ENCODE measurements at regions not wholly inside any gene's neighbourhood (a gene's known extent, or its start where the extent isn't known, plus 50 kb on each side); places are given as distances from the start of the nearest gene placed in this dataset.

GRCh38 chr21:32214654-32215305 lies 64.1 kb downstream of the MIS18A start:
- H3K9me3 Mint-ChIP-seq (ENCODE audit: insufficient read depth), result no peaks in the 10 kb centered on the region
- TF ChIP-seq CTCF (IDR thresholded peaks at IDR 0.05), result no peak
- TF ChIP-seq EZH2 (IDR thresholded peaks at IDR 0.05; ENCODE audit: borderline replicate concordance, insufficient read depth, low read depth, low read length, poor library complexity, severe bottlenecking), result no peak

GRCh38 chr21:32212116-32212515 lies 66.7 kb downstream of the MIS18A start:
- POLR2A ChIA-PET, result no interaction called here
- Mint-ChIP-seq H3K4me3 (no peak overlapping the region), H3K27me3 (peaks cover 10% of the 10 kb centered on the region), H3K4me1 (no peaks in the 10 kb centered on the region), H3K27ac (no peak overlapping the region), H3K9me3 (ENCODE audit: insufficient read depth) (no peaks in the 10 kb centered on the region)
- peaks cover 0 to 12% (median 1%) of the 10 kb centered on the region in 3 donors for H3K9me3 ChIP-seq (ENCODE audit: control extremely low read depth in 1 of 3, control insufficient read depth in 2 of 3, insufficient read depth in 1 of 3, low read length in 2 of 3)
- DNase-seq, result no peak
- no peak overlapping the region for H3K27ac ChIP-seq (ENCODE audit: low read length in 2 of 2)
- intact Hi-C loops (cut with micrococcal nuclease), result no loop called here
- H3K4me1 ChIP-seq (ENCODE audit: control insufficient read depth in 2 of 2, insufficient read depth in 2 of 2, low read length in 2 of 2), result no peaks in the 10 kb centered on the region
- no peak overlapping the region for H3K4me3 ChIP-seq (ENCODE audit: control extremely low read depth in 1 of 5, extremely low read depth in 1 of 5, insufficient read depth in 1 of 5, low read depth in 2 of 5, low read length in 4 of 5)
- CTCF ChIA-PET, result no interaction called here
- H2AFZ ChIP-seq (ENCODE audit: insufficient read depth, low read depth, low read length, poor library complexity, severe bottlenecking), result no peak overlapping the region
- H3K36me3 ChIP-seq (replicated peaks in 1 of 2; ENCODE audit: control extremely low read depth in 1 of 2, control insufficient read depth in 1 of 2, extremely low read depth in 1 of 2, insufficient read depth in 2 of 2, low read length in 1 of 2), result no peaks in the 10 kb centered on the region
- no peaks in the 10 kb centered on the region for H4K20me1 ChIP-seq (ENCODE audit: control insufficient read depth, insufficient read depth, low read length, poor library complexity, severe bottlenecking)
- H3K9ac ChIP-seq (ENCODE audit: low read length), result no peak overlapping the region
- peaks cover 0 to 3% (median 0%) of the 10 kb centered on the region in 4 experiments for H3K27me3 ChIP-seq (replicated peaks in 1 of 4; ENCODE audit: control extremely low read depth in 1 of 4, control insufficient read depth in 3 of 4, insufficient read depth in 4 of 4, low read length in 3 of 4)
- WGBS (ENCODE audit: insufficient coverage), result 76% methylated on average over 4 of the region's 4 CpGs
- no peaks in the 10 kb centered on the region for H3K79me2 ChIP-seq (ENCODE audit: control insufficient read depth, insufficient read depth, low read length)
- H3K4me2 ChIP-seq (replicated peaks; ENCODE audit: low read depth, low read length, poor library complexity, severe bottlenecking), result no peak overlapping the region
- TF ChIP-seq EZH2 (IDR thresholded peaks at IDR 0.05; ENCODE audit: borderline replicate concordance, insufficient read depth, low read depth, low read length, poor library complexity, severe bottlenecking) (no peak), CTCF (IDR thresholded peaks at IDR 0.05) (no peak)
- ATAC-seq (ENCODE audit: low read depth), result no peak

More at GRCh38 chr21:32214654-32215305, 64.1 kb downstream of the MIS18A start:
- Histone ChIP-seq H3K79me2 (ENCODE audit: control insufficient read depth, insufficient read depth, low read length) (no peaks in the 10 kb centered on the region), H4K20me1 (ENCODE audit: control insufficient read depth, insufficient read depth, low read length, poor library complexity, severe bottlenecking) (no peaks in the 10 kb centered on the region), H3K4me1 (ENCODE audit: control insufficient read depth in 2 of 2, insufficient read depth in 2 of 2, low read length in 2 of 2) (no peaks in the 10 kb centered on the region), H3K9ac (ENCODE audit: low read length) (no peak overlapping the region), H3K4me2 (replicated peaks; ENCODE audit: low read depth, low read length, poor library complexity, severe bottlenecking) (no peak overlapping the region), H3K36me3 (replicated peaks in 1 of 2; ENCODE audit: control extremely low read depth in 1 of 2, control insufficient read depth in 1 of 2, extremely low read depth in 1 of 2, insufficient read depth in 2 of 2, low read length in 1 of 2) (no peaks in the 10 kb centered on the region), H3K9me3 (ENCODE audit: control extremely low read depth in 1 of 3, control insufficient read depth in 2 of 3, insufficient read depth in 1 of 3, low read length in 2 of 3) (peaks cover 0 to 17% (median 1%) of the 10 kb centered on the region in 3 donors), H3K27me3 (replicated peaks in 1 of 4; ENCODE audit: control extremely low read depth in 1 of 4, control insufficient read depth in 3 of 4, insufficient read depth in 4 of 4, low read length in 3 of 4) (peaks cover 0 to 3% (median 0%) of the 10 kb centered on the region in 4 experiments), H3K4me3 (ENCODE audit: control extremely low read depth in 1 of 5, extremely low read depth in 1 of 5, insufficient read depth in 1 of 5, low read depth in 2 of 5, low read length in 4 of 5) (no peak overlapping the region), H3K27ac (ENCODE audit: low read length in 2 of 2) (no peak overlapping the region), H2AFZ (ENCODE audit: insufficient read depth, low read depth, low read length, poor library complexity, severe bottlenecking) (no peak overlapping the region)
- H3K4me1 Mint-ChIP-seq, result no peaks in the 10 kb centered on the region
- no peak for ATAC-seq (ENCODE audit: low read depth)
- H3K27me3 Mint-ChIP-seq, result peaks cover 7% of the 10 kb centered on the region
- 79% methylated on average over 4 of the region's 5 CpGs for WGBS (ENCODE audit: insufficient coverage)
- ChIA-PET CTCF (no interaction called here), POLR2A (no interaction called here)
- DNase-seq, result no peak
- no peak overlapping the region for H3K27ac Mint-ChIP-seq
- no peak overlapping the region for H3K4me3 Mint-ChIP-seq
- intact Hi-C loops (cut with micrococcal nuclease), result no loop called here
